HG02642 (cell line): ENCODE measurements at regions not wholly inside any gene's neighbourhood (a gene's known extent, or its start where the extent isn't known, plus 50 kb on each side); places are given as distances from the start of the nearest gene placed in this dataset.

Source experiments
- ATAC-seq: cut with Tn5 transposase; IDR thresholded peaks from one replicate; pipeline ENCODE4 v1.9.1; 2021; ENCODE audit warnings: mild to moderate bottlenecking; ENCODE audit not compliant: unreplicated experiment, poor library complexity

- no peak for ATAC-seq
Observed at GRCh38 chr5:82669720-82670119, 391.6 kb upstream of the RPS23 start.

- no peak for ATAC-seq
Observed at GRCh38 chr5:82666312-82666711, 388.2 kb upstream of the RPS23 start.

GRCh38 chr5:82664732-82665131, 386.6 kb upstream of the RPS23 start:
- ATAC-seq: no peak

GRCh38 chr5:82663225-82663624, 385.1 kb upstream of the RPS23 start:
- no peak for ATAC-seq

- no peak for ATAC-seq
Observed at GRCh38 chr5:82662340-82662739, 384.2 kb upstream of the RPS23 start.

- ATAC-seq: no peak
Observed at GRCh38 chr5:82661933-82662332, 383.8 kb upstream of the RPS23 start.

GRCh38 chr5:82661462-82661861, 383.3 kb upstream of the RPS23 start:
- ATAC-seq: no peak

GRCh38 chr5:82659115-82659514, 381.0 kb upstream of the RPS23 start:
- ATAC-seq: no peak

- ATAC-seq: no peak
Observed at GRCh38 chr5:82657033-82657699, 379.0 kb upstream of the RPS23 start.

- ATAC-seq: no peak
Observed at GRCh38 chr5:82656341-82656761, 378.2 kb upstream of the RPS23 start.

GRCh38 chr5:82655078-82655477, 376.9 kb upstream of the RPS23 start:
- no peak for ATAC-seq

- no peak for ATAC-seq
Observed at GRCh38 chr5:82649943-82650342, 371.8 kb upstream of the RPS23 start.

GRCh38 chr5:82644766-82645165, 366.6 kb upstream of the RPS23 start:
- no peak for ATAC-seq

- ATAC-seq: no peak
Observed at GRCh38 chr5:82644229-82644628, 366.1 kb upstream of the RPS23 start.

- ATAC-seq: no peak
Observed at GRCh38 chr5:82642313-82642712, 364.2 kb upstream of the RPS23 start.

- ATAC-seq: peak; percentile 68
Observed at GRCh38 chr5:82641331-82642003, 363.3 kb upstream of the RPS23 start.

- no peak for ATAC-seq
Observed at GRCh38 chr5:82640916-82641315, 362.8 kb upstream of the RPS23 start.

- ATAC-seq: no peak
Observed at GRCh38 chr5:82639393-82640144, 361.4 kb upstream of the RPS23 start.

GRCh38 chr5:82636591-82636990, 358.4 kb upstream of the RPS23 start:
- no peak for ATAC-seq

GRCh38 chr5:82635561-82636288, 357.6 kb upstream of the RPS23 start:
- peak; percentile 52 for ATAC-seq
